HG03095 (cell line): ENCODE measurements at regions not wholly inside any gene's neighbourhood (a gene's known extent, or its start where the extent isn't known, plus 50 kb on each side); places are given as distances from the start of the nearest gene placed in this dataset.
"Not testable (repeated sequence)": the region's sequence is repeated elsewhere in the genome, so short reads cannot be mapped to it uniquely, and the experiment has no call there.

ENCODE experiments used
- ATAC-seq: cut with Tn5 transposase; IDR thresholded peaks from one replicate; pipeline ENCODE4 v1.9.1; 2021; ENCODE audit warnings: moderate library complexity; ENCODE audit not compliant: unreplicated experiment

DNA sequence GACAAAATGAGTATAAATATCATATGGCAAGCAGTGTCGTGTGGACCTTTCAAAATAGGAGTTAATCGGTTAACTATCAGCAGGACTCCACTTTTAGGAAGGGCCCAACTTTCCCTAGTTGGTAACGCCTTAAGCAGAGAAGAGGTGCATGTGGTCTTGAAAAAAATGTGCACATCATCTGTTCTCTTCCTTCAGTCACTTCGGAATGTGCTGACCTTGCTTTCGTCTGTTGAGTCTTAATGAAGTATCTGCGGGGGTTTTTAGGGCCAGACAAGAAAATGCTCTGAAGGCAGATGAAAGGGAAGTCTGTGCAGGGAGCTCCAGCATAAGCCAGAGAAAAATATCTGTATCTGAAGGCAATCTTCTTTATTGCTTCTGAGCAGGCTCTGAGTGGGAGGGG lies 185.2 kb downstream of the AEBP2 start:
- no peak for ATAC-seq

DNA sequence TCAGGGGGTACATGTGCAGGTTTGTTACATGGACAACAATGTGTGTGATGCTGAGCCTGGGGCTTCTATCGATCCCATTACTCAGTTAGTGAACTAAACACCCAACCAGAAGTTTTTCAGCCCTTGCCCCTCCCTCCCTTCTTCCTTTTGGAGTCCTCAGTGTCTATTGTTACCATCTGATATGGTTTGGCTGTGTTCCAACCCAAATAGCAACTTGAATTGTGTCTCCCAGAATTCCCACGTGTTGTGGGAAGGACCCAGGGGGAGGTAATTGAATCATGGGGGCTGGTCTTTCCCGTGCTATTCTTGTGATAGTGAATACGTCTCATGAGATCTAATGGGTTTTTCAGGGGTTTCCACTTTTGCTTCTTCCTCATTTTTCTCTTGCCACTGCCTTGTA lies 186.3 kb downstream of the AEBP2 start:
- ATAC-seq: not testable (repeated sequence)

GRCh38 chr12:19627719-19628118 lies 188.4 kb downstream of the AEBP2 start:
- ATAC-seq: no peak

- ATAC-seq: no peak
Measured at GRCh38 chr12:19630536-19630935, 191.2 kb downstream of the AEBP2 start.

GRCh38 chr12:19633194-19633593 lies 193.9 kb downstream of the AEBP2 start:
- ATAC-seq: no peak

DNA sequence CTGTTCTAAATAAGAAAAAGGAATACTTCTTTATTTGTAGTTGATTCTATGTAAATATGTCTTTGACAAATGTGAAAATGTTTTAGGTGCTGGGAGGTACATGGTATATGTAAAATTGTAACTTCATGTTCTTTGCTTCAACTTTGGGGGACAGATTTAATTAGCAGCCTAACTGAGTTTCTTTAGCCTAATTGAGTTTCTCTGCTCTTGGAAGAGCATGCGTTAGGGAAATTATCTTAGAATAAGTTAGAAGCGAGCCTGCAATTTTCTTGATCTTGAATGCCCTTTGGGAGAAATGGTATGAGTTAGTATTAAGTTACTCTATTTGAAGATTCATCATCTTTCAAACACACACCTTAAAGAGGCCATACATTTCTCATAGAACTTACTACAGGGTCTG lies 194.3 kb downstream of the AEBP2 start:
- ATAC-seq: no peak

- ATAC-seq: no peak
Measured at GRCh38 chr12:19639781-19640415, 200.6 kb downstream of the AEBP2 start.

DNA sequence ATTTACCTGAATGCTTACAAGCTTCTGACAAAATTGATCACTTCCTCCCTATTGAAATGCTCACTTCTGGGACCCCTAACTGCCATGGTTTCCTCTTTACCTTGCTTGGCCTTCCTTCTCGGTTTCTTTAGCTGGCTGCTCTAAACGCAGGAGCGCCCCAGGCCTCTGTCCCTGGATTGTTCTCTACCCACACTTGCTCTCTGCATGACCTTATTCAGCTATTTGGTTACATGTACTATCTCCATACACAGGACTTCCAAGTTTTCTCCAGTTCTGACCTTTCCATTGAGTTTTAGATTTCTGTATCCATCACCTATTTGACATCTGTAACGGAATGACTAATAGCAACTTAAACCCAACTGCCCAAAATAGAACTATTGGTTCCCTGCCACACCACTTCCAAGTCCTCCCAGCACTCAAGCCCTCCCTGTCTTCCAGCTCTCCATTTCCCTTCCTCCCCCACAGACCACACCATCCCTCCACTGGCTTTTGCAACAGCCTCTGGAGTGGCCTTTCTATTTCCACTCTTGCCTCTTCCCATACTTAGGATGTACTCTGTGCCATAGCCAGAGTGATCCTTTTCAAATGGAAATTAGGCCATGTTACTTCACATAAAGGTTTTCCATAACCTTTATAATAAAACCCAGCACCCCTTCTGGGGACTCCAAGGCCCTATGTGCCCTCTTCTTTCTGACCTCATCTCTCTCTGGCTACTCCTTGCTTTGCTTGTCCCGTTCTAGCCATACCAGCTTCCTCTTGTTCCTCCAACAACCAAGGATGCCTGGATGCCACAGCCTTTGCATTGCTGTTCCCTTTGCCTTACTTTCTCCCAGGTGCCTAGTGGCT lies 202.2 kb downstream of the AEBP2 start:
- ATAC-seq: no peak

- ATAC-seq: no peak
Measured at GRCh38 chr12:19642345-19642744, 203.1 kb downstream of the AEBP2 start.

GRCh38 chr12:19643635-19644034 lies 204.3 kb downstream of the AEBP2 start:
- ATAC-seq: no peak

DNA sequence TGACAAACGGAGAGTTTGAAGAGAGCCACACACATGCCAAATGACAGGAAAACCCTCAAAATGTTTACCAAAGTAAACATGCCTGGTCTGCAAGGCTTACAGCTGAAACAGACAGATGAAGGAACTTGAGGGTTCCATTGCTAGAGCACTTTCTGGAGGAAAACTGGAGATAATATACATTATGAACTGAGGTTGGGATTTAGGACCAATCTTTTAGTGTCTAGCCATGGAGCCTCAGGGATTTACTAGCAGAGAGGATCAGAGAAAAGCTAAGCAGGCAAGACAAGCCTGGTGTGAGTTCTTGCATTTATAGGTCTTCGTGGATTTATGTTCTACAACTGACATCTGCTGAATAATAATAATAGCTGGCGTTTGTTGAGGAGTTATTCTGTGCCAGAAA lies 205.3 kb downstream of the AEBP2 start:
- ATAC-seq: no peak

DNA sequence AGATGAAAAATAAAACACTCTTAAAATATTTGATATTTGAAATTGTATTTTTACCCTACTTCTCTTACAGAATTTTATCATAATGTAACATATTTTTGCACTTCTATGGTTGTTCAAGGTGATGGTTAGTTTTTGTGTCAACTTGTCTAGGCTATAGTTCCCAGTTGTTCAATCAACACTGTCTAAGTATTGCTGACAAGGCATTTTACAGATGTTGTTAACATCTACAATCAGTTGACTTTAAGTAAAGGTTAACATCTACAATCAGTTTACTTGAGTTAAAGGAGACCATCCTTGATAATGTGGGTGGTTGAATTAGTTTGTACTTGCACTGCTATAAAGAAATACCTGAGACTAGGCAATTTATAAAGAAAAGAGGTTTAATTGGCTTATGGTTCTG lies 206.5 kb downstream of the AEBP2 start:
- no peak for ATAC-seq

- no peak for ATAC-seq
Measured at GRCh38 chr12:19646599-19646998, 207.3 kb downstream of the AEBP2 start.

DNA sequence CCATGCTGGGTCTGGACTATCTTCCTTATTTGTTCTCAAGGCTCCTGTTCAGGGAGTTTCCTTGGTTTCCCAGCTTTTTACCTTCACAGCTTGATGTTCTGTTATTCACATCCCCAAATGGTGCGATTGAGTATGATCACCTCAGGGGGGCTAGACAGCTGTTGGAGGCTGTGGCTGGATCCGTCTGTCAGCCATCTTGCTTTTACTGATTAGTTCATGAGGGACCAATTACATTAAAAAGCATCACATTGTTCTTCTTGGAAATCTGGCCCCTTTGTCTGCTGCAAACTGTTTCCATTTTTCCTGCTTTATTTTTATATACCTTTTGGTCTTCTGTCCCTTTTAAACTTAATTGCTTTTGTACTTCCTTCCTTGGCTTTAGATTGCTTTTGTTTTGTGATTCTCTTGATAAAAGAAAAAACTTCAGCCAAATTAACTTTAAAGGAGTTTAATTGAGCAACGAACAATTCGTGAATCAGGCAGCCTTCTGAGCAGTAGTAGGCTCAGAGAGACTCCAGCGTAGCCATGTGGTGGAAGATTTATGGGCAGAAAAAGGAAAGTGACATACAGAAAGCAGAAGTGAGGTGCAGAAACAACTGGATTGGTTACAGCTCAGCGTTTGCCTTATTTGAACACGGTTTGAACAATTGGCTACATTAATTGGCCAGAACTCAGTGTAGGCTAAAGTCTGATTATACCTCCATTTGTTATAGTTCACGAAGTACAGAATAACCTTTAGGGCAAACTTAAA lies 208.7 kb downstream of the AEBP2 start:
- ATAC-seq: no peak

GRCh38 chr12:19648591-19648990 lies 209.3 kb downstream of the AEBP2 start:
- ATAC-seq: no peak

DNA sequence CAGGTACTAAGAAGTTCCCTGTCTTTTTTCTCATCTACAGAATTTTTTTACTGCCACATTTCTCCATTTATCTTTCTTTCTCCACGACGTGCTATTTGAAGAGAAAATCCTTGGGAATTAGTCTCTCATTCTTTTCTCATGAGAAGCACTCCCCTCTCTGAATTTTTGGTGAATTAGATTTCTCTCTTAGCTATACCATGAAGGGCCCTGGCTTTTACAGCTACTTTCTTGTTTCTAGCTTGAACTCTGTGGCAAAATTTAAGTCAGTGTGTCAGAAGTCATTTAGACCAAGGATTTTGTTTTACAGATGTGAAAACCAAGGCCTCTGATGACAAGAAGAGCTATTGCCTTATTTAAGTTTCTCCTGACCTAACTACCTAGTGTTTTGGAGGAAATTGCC lies 213.1 kb downstream of the AEBP2 start:
- ATAC-seq: no peak

DNA sequence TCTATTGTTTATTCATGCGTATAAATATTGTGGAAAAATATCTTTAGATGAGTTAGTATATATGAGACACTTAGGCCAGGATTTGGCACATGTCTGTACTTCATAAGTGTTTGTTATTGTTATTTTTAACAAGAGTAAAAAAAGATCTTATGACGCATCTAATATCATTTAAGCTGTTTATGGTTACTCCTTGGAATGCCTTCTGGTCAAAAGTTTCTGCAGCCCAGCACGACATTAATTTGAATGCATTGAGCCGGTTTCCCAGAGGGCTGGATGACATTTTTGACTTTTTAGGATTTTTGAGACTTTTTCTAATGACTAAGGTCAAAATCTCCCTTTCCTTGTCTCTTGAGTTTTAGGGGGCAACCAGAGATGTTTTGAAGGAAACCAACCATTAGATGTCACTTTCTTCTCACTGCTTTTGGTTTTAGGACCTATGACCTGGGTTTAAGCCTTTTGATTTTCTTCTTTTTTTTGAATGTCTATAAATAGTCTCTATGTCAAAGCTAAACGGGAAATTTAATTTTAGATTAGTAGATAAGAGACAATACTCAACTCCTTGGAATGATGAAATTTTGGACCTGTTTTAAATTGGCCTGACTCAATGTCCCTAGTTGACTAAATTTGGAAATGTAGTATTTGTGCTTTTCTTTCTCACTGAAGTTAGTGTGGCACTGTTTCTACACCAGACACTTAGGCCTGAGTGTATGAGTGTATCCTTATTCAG lies 215.5 kb downstream of the AEBP2 start:
- no peak for ATAC-seq

- no peak for ATAC-seq
Measured at GRCh38 chr12:19657118-19657731, 217.9 kb downstream of the AEBP2 start.

GRCh38 chr12:19657732-19658130 lies 218.4 kb downstream of the AEBP2 start:
- ATAC-seq: no peak

GRCh38 chr12:19659086-19659485 lies 219.8 kb downstream of the AEBP2 start:
- ATAC-seq: no peak

DNA sequence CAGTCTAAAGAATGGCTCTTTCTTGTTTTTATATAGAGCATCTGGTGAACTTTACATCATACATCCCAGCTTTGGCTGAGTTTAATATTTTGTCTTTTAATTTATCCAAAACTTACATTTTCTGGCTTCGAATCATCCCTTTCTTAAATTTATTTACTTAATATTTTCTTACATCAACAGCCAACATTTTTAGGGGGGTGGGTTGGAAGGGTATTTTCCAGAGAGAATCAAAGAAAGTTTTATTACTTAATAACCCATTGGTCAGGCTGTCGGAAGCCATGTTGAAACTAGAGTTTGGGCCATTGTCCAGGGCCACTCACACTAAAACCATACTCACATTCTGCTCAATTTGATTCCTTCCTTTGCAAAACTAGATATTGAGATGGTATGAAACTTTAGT lies 220.2 kb downstream of the AEBP2 start:
- ATAC-seq: no peak
